ENCODE measurements at regions not wholly inside any gene's neighbourhood (a gene's known extent, or its start where the extent isn't known, plus 50 kb on each side); places are given as distances from the start of the nearest gene placed in this dataset.

GRCh38 chrX:120819126-120819525 lies 56.5 kb downstream of the CT47B1 start:
- in situ Hi-C loops (cut with HindIII; ENCODE audit: low pct_unique_long_range_greater_than_20kb, low sequenced_read_pairs), result no loop called here
- no peak for DNase-seq (ENCODE audit: low read depth)

DNA sequence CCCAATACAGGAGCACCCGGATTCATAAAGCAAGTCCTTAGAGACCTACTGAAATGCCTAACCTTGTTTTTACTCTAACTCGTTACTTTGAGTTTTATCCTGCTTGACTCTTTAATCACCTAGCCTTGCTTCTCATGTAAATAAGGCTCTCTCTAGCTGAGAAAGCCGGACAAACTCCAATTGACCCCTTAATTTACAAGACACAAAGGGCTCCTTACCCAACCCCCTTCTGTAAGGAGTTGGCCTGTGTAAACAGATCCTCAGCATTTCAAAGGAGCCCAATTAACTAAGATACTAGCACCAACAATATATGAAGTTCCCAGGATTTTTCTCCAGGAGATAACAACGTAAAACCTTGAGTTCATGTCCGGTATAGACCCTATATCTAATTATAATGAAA lies 61.7 kb downstream of the CT47B1 start:
- DNase-seq (ENCODE audit: low read depth), result no peak
- in situ Hi-C loops (cut with HindIII; ENCODE audit: low pct_unique_long_range_greater_than_20kb, low sequenced_read_pairs), result no loop called here

- in situ Hi-C loops (cut with HindIII; ENCODE audit: low pct_unique_long_range_greater_than_20kb, low sequenced_read_pairs), result no loop called here
These were observed 74.2 kb downstream of the CT47B1 start for GRCh38 chrX:120801426-120801825.

GRCh38 chrX:120797188-120797851 lies 78.3 kb downstream of the CT47B1 start:
- DNase-seq (ENCODE audit: low read depth), result no peak
- in situ Hi-C loops (cut with HindIII; ENCODE audit: low pct_unique_long_range_greater_than_20kb, low sequenced_read_pairs), result no loop called here

More at GRCh38 chrX:120801426-120801825, 74.2 kb downstream of the CT47B1 start:
- no peak for DNase-seq (ENCODE audit: low read depth)

- in situ Hi-C loops (cut with HindIII; ENCODE audit: low pct_unique_long_range_greater_than_20kb, low sequenced_read_pairs), result no loop called here
- DNase-seq (ENCODE audit: low read depth), result no peak
These were observed 80.4 kb downstream of the CT47B1 start for GRCh38 chrX:120795301-120795700.

- DNase-seq (ENCODE audit: low read depth), result no peak
- in situ Hi-C loops (cut with HindIII; ENCODE audit: low pct_unique_long_range_greater_than_20kb, low sequenced_read_pairs), result no loop called here
These were observed 81.1 kb downstream of the CT47B1 start for GRCh38 chrX:120794525-120794975.

- in situ Hi-C loops (cut with HindIII; ENCODE audit: low pct_unique_long_range_greater_than_20kb, low sequenced_read_pairs), result no loop called here
These were observed 82.6 kb downstream of the CT47B1 start for GRCh38 chrX:120793098-120793497.

DNA sequence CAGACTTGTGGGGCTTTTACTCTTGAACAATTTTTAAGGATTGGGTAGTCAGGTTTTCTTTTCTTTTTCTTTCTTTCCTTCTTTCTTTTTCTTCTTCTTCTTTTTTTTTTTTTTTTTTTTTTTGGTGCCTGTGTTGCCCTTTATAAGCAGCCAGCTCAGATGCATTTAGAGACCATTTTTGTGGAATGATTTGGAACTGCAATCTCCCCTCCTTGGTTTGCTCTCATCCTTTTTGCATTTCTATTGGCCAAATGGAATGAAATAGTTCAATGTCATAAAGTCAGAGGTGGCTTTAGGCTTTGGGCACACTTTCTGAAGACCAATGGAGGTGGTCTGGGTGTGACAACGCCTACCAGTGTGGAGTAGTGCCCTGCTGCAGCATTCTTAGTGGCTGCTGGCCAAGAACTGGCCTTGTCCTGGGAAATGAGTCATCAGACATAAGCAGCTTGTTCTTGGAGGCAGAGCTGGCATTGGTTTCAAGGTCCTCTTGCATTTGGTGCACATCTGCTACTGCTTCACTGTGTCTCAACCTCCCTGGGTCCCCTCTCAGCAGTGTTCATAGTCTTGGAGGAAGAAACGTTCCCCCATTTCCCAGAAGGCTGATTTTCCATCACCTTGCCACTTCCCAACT lies 84.5 kb downstream of the CT47B1 start:
- in situ Hi-C loops (cut with HindIII; ENCODE audit: low pct_unique_long_range_greater_than_20kb, low sequenced_read_pairs), result no loop called here
- peak; percentile 38 for DNase-seq (ENCODE audit: low read depth)

More at GRCh38 chrX:120793098-120793497, 82.6 kb downstream of the CT47B1 start:
- DNase-seq (ENCODE audit: low read depth), result no peak

- DNase-seq (ENCODE audit: low read depth), result no peak
- in situ Hi-C loops (cut with HindIII; ENCODE audit: low pct_unique_long_range_greater_than_20kb, low sequenced_read_pairs), result no loop called here
These were observed 85.1 kb downstream of the CT47B1 start for GRCh38 chrX:120790552-120790951.

DNA sequence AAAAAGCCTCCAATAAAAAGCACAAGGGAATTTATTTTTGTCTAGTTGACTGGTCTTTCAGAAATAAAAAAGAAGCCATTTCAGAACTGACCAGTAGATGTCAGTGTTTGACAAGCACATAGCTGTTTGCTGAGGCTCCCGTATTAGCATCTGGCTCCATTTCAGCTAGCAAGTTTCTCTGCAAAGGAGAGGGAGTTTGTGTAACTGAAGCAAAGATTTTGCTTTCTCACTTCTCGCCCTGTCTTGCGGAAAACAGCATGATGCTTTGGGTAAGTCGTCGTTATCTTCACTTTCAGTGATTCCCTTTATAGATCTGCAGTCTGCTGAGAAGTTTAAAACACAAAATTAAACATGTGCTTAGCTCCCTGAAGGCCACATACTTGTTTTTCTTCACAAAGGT lies 85.5 kb downstream of the CT47B1 start:
- peak; percentile 40 for DNase-seq (ENCODE audit: low read depth)
- in situ Hi-C loops (cut with HindIII; ENCODE audit: low pct_unique_long_range_greater_than_20kb, low sequenced_read_pairs), result no loop called here

- no peak for DNase-seq (ENCODE audit: low read depth)
These were observed 94.3 kb downstream of the CT47B1 start for GRCh38 chrX:120781403-120781802.

GRCh38 chrX:120775959-120776358 lies 99.7 kb downstream of the CT47B1 start:
- in situ Hi-C loops (cut with HindIII; ENCODE audit: low pct_unique_long_range_greater_than_20kb, low sequenced_read_pairs), result no loop called here
- DNase-seq (ENCODE audit: low read depth), result no peak

More at GRCh38 chrX:120781403-120781802, 94.3 kb downstream of the CT47B1 start:
- in situ Hi-C loops (cut with HindIII; ENCODE audit: low pct_unique_long_range_greater_than_20kb, low sequenced_read_pairs), result no loop called here

DNA sequence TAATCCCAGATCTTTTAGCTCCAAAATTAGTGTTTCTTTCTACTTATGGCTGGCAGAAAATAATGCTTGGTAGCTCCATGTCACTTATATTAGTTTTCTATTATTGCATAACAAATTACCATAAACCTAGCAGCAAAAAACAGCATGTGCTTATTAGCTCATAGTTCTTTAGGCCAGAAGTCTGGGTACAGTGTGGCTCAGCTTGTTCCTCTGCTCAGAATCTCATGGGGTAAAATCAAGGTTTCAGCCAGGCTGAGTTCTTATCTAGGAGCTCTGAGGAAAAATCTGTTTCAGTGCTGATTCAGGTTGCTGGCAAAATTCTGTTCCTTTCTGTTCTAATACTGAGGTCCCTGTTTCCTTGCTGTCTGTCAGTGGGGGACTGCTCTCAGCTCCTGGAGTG lies 101.1 kb downstream of the CT47B1 start:
- in situ Hi-C loops (cut with HindIII; ENCODE audit: low pct_unique_long_range_greater_than_20kb, low sequenced_read_pairs), result no loop called here
- DNase-seq (ENCODE audit: low read depth), result no peak

DNA sequence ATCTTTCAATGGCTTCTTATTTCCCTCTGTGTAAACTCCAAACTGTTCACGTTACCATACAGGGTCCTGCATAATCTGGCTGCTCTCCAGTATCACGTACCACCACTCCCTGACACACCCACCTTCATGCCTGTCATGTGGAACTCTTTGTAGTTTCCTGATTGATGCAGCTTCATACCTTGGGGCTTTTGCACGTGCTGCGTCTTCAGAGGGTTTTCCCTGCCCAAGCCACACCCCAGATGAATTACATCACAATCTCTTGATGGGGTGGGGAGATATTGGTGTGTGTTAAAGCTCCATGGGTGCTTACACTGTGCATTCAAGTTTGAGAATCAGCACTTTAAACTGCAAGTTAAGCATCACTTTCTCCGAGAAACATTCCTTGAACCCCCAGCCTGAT lies 101.9 kb downstream of the CT47B1 start:
- no peak for DNase-seq (ENCODE audit: low read depth)
- in situ Hi-C loops (cut with HindIII; ENCODE audit: low pct_unique_long_range_greater_than_20kb, low sequenced_read_pairs), result no loop called here

GRCh38 chrX:120769576-120770341 lies 105.9 kb downstream of the CT47B1 start:
- peak; percentile 23 for DNase-seq (ENCODE audit: low read depth)
- in situ Hi-C loops (cut with HindIII; ENCODE audit: low pct_unique_long_range_greater_than_20kb, low sequenced_read_pairs), result no loop called here

- no peak for DNase-seq (ENCODE audit: low read depth)
- in situ Hi-C loops (cut with HindIII; ENCODE audit: low pct_unique_long_range_greater_than_20kb, low sequenced_read_pairs), result no loop called here
These were observed 107.0 kb downstream of the CT47B1 start for GRCh38 chrX:120768681-120769080.

DNA sequence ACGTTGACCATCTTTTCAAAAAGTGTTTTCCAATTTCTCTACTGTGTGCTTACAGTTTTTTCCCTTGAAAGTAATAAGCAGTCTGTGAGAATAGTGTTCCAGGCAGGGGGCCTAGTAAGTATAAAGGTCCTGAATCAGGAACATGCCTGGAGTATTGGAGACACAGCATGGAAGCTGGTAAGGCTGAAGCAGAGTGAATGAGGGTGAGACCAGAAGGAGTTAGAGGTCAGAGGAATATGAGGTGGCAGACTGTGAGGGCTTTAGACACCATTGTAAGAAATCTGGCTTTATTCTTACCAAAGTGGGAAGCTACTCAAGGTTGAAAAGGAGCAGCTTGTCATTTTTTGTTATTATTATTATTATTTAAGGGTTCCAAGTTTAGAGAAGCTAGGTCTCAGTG lies 107.4 kb downstream of the CT47B1 start:
- in situ Hi-C loops (cut with HindIII; ENCODE audit: low pct_unique_long_range_greater_than_20kb, low sequenced_read_pairs), result no loop called here
- DNase-seq (ENCODE audit: low read depth), result no peak

- DNase-seq (ENCODE audit: low read depth), result no peak
- in situ Hi-C loops (cut with HindIII; ENCODE audit: low pct_unique_long_range_greater_than_20kb, low sequenced_read_pairs), result no loop called here
These were observed 112.4 kb downstream of the CT47B1 start for GRCh38 chrX:120763269-120763668.

DNA sequence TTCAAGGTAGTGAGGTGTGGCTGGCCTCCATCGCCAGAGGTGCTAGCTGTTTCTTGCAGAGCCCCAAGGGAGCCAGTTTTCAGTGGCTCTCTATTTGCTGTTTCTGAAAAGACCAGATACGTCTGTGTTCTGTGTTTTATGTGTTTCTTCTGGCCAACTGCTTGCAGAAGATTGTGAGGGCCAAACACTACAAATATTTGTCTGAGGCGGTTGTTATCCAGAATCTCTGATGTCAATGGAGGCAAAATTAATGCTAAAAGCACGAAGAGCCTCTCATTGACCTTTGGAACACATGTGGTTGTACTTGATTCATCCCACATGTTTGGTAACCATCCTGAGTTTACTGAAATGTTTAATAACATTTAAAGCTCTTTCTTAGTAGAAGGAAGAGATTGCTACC lies 113.9 kb downstream of the CT47B1 start:
- in situ Hi-C loops (cut with HindIII; ENCODE audit: low pct_unique_long_range_greater_than_20kb, low sequenced_read_pairs), result no loop called here
- no peak for DNase-seq (ENCODE audit: low read depth)
